HG03066 (cell line): ENCODE measurements at regions not wholly inside any gene's neighbourhood (a gene's known extent, or its start where the extent isn't known, plus 50 kb on each side); places are given as distances from the start of the nearest gene placed in this dataset.

Experiments
- ATAC-seq: cut with Tn5 transposase; IDR thresholded peaks from one replicate; pipeline ENCODE4 v1.9.1; 2021; ENCODE audit warnings: low read depth; ENCODE audit not compliant: unreplicated experiment

- no peak for ATAC-seq
These were observed 55.8 kb upstream of the TAGAP start for GRCh38 chr6:159100395-159101182.

- ATAC-seq = no peak
These were observed 55.2 kb upstream of the TAGAP start for GRCh38 chr6:159099961-159100360.

DNA sequence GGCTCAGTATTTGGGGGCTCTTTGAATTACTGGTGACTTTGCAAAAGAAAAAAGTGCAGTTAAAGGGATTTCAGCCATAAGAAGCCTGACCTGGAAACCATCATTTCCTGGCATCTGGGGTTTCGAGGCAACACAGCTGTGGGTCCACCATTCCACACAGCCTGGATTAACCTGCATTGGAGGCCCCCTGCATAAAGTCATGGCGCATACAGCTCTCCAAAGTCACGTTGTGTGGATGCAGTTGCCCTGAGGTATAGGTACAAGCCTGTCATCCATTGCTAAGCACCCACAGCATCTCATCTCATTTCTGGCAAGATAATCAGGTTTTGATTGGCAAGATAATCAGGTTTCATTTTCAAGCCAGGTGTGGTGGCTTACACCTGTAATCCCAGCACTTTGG, 54.5 kb upstream of the TAGAP start:
- ATAC-seq = no peak

DNA sequence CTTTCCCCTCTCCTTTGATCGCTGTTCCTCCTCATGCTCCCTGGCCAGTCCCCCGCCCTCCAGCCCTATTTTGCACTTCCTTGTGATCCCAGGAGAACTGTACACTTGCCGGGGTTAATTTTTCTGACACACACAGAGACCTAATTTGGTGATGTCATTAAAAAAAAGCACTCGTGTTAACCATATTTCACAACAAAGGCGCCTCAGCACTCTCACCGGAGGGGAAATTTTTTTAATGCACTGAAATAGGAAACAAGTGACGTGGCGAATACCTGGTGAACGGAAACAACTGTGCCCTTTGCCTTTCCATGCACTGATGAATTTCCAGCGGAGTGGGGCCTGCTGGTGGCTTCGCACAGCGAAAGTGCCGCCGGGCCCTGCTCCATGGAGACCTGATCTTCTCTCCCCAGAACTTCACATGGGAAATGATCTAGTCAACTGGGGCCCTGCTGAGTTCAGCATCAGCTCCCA, 53.9 kb upstream of the TAGAP start:
- ATAC-seq = no peak

DNA sequence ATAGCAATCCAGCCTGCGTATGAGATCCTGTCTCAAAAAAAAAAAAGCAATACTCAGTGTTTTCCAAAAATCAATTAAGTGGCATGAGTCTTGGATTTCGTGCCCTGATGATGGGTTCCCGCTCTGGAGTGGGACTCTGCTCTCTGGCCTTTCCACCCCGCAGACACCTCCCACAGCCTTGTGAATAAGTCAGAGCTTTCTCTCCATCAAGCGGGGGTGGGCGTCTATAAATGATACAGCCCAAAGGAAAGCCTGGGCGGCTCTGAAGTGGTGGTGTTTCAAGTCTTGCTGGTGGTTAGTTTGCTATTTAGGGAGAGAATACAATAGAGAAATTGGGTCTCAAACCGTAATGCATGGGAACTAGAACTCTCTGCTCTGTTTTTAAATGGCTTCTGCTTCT, 52.5 kb upstream of the TAGAP start:
- ATAC-seq = no peak

DNA sequence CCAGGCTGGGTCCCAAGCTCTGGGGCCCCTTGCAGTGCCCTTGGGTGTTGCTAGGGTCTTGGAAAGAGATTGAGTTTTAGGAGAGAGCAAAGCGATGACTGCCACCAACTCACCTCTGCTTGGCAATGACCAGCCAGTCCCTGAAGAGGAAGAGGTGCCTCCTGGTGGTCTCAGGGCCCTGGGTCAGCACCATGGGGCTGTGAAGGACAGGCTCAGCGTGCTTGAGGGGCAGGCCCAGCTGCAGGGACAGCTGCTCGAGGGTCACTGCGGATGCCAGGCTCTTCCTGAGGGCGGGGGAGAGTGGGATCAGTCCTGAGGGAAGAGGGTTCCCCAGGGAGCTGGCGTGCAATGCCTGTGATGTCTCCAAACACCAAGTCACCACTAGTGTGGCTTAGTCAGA, 50.8 kb upstream of the TAGAP start:
- ATAC-seq = no peak

GRCh38 chr6:159094444-159095252, 49.9 kb upstream of the TAGAP start:
- ATAC-seq = no peak
